Mesodermal cell (in vitro differentiated cells): ENCODE measurements at regions not wholly inside any gene's neighbourhood (a gene's known extent, or its start where the extent isn't known, plus 50 kb on each side); places are given as distances from the start of the nearest gene placed in this dataset.
"Not testable (repeated sequence)": the region's sequence is repeated elsewhere in the genome, so short reads cannot be mapped to it uniquely, and the experiment has no call there.

ENCODE experiments used
- H3K27ac ChIP-seq: 2 replicates; pipeline ENCODE4 v1.7.0; 2013; ENCODE audit warnings: mild to moderate bottlenecking, low read depth, low read length, moderate library complexity; ENCODE audit not compliant: severe bottlenecking
- H3K36me3 ChIP-seq: 2 replicates; pipeline ENCODE4 v1.7.1; 2013; ENCODE audit warnings: mild to moderate bottlenecking, low read length, moderate library complexity; ENCODE audit not compliant: control insufficient read depth, insufficient read depth
- H3K4me1 ChIP-seq: one replicate; pipeline ENCODE4 v1.7.1; 2013; ENCODE audit warnings: mild to moderate bottlenecking, low read length; ENCODE audit not compliant: insufficient read depth, control insufficient read depth, poor library complexity, severe bottlenecking
- H3K4me3 ChIP-seq: 2 replicates; pipeline ENCODE4 v1.7.0; 2013; ENCODE audit warnings: low read length, control low read depth, mild to moderate bottlenecking; ENCODE audit not compliant: insufficient read depth, poor library complexity, severe bottlenecking; ENCODE audit errors: extremely low read depth
- H3K9me3 ChIP-seq: 2 replicates; pipeline ENCODE4 v1.7.1; 2013; ENCODE audit warnings: mild to moderate bottlenecking, low read length, moderate library complexity; ENCODE audit not compliant: control insufficient read depth
- WGBS, 2 experiments: methylation state at CpG; one replicate each; pipeline ENCODE4 v1.1.5; 2013; ENCODE audit warnings: missing lambda C conversion rate in 2 of 2; ENCODE audit not compliant: insufficient coverage in 2 of 2; 5-methylcytosine and 5-hydroxymethylcytosine counted together

- peaks cover 28% of the 10 kb centered on the region for H3K9me3 ChIP-seq
- no peaks in the 10 kb centered on the region for H3K4me1 ChIP-seq
- no peaks in the 10 kb centered on the region for H3K36me3 ChIP-seq
- no peak overlapping the region for H3K27ac ChIP-seq
- no peak overlapping the region for H3K4me3 ChIP-seq
Observed at GRCh38 chr18:71223486-71223885, 934.6 kb downstream of the SOCS6 start.

- no peak overlapping the region for H3K27ac ChIP-seq
- peaks cover 40% of the 10 kb centered on the region for H3K9me3 ChIP-seq
- no CpG with 5 or more reads among the region's 6 CpGs for WGBS, 2 experiments
- H3K4me1 ChIP-seq, result no peaks in the 10 kb centered on the region
- no peak overlapping the region for H3K4me3 ChIP-seq
- no peaks in the 10 kb centered on the region for H3K36me3 ChIP-seq
Observed at GRCh38 chr18:71221405-71221804, 932.6 kb downstream of the SOCS6 start.

- not testable (repeated sequence) for H3K27ac ChIP-seq
- H3K9me3 ChIP-seq, result peaks cover 30% of the 10 kb centered on the region
- 60 to 87% methylated on average over 3 to 6 of the region's 26 CpGs for WGBS, 2 experiments
Observed at GRCh38 chr18:71212739-71213138, 923.9 kb downstream of the SOCS6 start.

GRCh38 chr18:71212222-71212621 lies 923.4 kb downstream of the SOCS6 start:
- Histone ChIP-seq H3K36me3 (no peaks in the 10 kb centered on the region), H3K9me3 (peaks cover 25% of the 10 kb centered on the region), H3K27ac (no peak overlapping the region), H3K4me1 (no peaks in the 10 kb centered on the region), H3K4me3 (no peak overlapping the region)
- 100% methylated on average over 2 of the region's 33 CpGs; no CpG with 5 or more reads in 1 of the 2 experiments for WGBS, 2 experiments

More at GRCh38 chr18:71212739-71213138, 923.9 kb downstream of the SOCS6 start:
- not testable (repeated sequence) for H3K36me3 ChIP-seq, H3K4me1 ChIP-seq, H3K4me3 ChIP-seq

- WGBS, 2 experiments, result no CpG with 5 or more reads among the region's 2 CpGs
- H3K9me3 ChIP-seq, result peaks cover 14% of the 10 kb centered on the region
- H3K27ac ChIP-seq, result no peak overlapping the region
- H3K36me3 ChIP-seq, result no peaks in the 10 kb centered on the region
- H3K4me3 ChIP-seq, result no peak overlapping the region
- H3K4me1 ChIP-seq, result no peaks in the 10 kb centered on the region
Observed at GRCh38 chr18:71209944-71210343, 921.1 kb downstream of the SOCS6 start.

GRCh38 chr18:71194438-71194837 lies 905.6 kb downstream of the SOCS6 start:
- Histone ChIP-seq H3K9me3 (peaks cover 9% of the 10 kb centered on the region), H3K27ac (no peak overlapping the region), H3K4me3 (no peak overlapping the region), H3K36me3 (no peaks in the 10 kb centered on the region), H3K4me1 (no peaks in the 10 kb centered on the region)
- WGBS, 2 experiments, result no CpG with 5 or more reads among the region's 1 CpG

GRCh38 chr18:71189581-71189980 lies 900.7 kb downstream of the SOCS6 start:
- H3K4me1 ChIP-seq, result no peaks in the 10 kb centered on the region
- no peaks in the 10 kb centered on the region for H3K36me3 ChIP-seq
- H3K9me3 ChIP-seq, result peaks cover 19% of the 10 kb centered on the region
- H3K27ac ChIP-seq, result no peak overlapping the region
- WGBS, 2 experiments, result 20 to 54% methylated on average over 1 to 3 of the region's 3 CpGs
- H3K4me3 ChIP-seq, result no peak overlapping the region

GRCh38 chr18:71168557-71169145 lies 879.8 kb downstream of the SOCS6 start:
- Histone ChIP-seq H3K4me1 (no peaks in the 10 kb centered on the region), H3K4me3 (no peak overlapping the region), H3K9me3 (peaks cover 13% of the 10 kb centered on the region), H3K36me3 (no peaks in the 10 kb centered on the region), H3K27ac (no peak overlapping the region)
- WGBS, 2 experiments, result 55 to 74% methylated on average over 3 of the region's 4 CpGs

GRCh38 chr18:71136487-71136886 lies 847.6 kb downstream of the SOCS6 start:
- Histone ChIP-seq H3K4me3 (no peak overlapping the region), H3K36me3 (no peaks in the 10 kb centered on the region), H3K9me3 (peaks cover 39% of the 10 kb centered on the region), H3K4me1 (no peaks in the 10 kb centered on the region), H3K27ac (no peak overlapping the region)
- no CpG with 5 or more reads among the region's 3 CpGs for WGBS, 2 experiments

GRCh38 chr18:71134122-71134521 lies 845.3 kb downstream of the SOCS6 start:
- H3K4me1 ChIP-seq, result no peaks in the 10 kb centered on the region

GRCh38 chr18:71131918-71132317 lies 843.1 kb downstream of the SOCS6 start:
- Histone ChIP-seq H3K36me3 (no peaks in the 10 kb centered on the region), H3K4me3 (no peak overlapping the region), H3K27ac (no peak overlapping the region), H3K4me1 (no peaks in the 10 kb centered on the region), H3K9me3 (peaks cover 21% of the 10 kb centered on the region)
- WGBS, 2 experiments, result 85 to 87% methylated on average over 11 of the region's 12 CpGs

More at GRCh38 chr18:71134122-71134521, 845.3 kb downstream of the SOCS6 start:
- Histone ChIP-seq H3K36me3 (no peaks in the 10 kb centered on the region), H3K9me3 (peaks cover 24% of the 10 kb centered on the region), H3K27ac (no peak overlapping the region), H3K4me3 (no peak overlapping the region)
- 86 to 92% methylated on average over 1 to 2 of the region's 4 CpGs for WGBS, 2 experiments
